ENCODE measurements at regions not wholly inside any gene's neighbourhood (a gene's known extent, or its start where the extent isn't known, plus 50 kb on each side); places are given as distances from the start of the nearest gene placed in this dataset.

DNA sequence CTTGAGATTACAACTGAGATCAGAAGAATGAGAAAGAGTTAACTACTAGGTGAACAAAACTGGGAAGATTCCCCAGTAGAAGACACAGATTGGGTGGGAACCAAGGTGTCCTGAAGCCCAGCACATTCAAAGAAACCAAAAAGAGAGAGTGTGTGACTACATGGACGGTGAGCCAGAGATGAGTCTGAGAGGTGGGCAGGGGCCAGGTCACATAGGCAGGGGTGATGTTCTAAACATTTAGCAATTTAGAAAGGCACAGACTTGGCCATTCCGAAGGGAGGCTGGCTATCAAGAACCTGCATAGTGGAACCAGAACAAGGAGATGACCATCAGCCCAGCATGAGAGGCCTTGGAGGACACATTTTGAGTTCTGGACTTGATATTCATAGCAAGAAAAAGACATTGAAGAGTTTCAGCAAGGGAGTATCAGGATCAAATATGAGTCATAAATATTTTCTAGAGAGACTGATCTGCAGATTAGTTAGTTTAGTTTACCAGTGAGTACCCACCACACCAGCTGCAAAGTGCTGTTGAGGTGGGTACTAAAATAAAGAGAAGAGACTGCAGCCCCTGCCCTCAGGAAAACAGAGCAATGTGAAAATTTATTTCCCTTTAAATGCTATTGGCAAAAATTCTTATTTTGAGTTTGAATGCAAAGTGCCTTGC is 340.5 kb upstream of the PRDM1 start:
- TF ChIP-seq EZH2phosphoT487 (IDR thresholded peaks at IDR 0.05; ENCODE audit: borderline replicate concordance, low read length), result no peak
- TF ChIP-seq, protein P1, sequence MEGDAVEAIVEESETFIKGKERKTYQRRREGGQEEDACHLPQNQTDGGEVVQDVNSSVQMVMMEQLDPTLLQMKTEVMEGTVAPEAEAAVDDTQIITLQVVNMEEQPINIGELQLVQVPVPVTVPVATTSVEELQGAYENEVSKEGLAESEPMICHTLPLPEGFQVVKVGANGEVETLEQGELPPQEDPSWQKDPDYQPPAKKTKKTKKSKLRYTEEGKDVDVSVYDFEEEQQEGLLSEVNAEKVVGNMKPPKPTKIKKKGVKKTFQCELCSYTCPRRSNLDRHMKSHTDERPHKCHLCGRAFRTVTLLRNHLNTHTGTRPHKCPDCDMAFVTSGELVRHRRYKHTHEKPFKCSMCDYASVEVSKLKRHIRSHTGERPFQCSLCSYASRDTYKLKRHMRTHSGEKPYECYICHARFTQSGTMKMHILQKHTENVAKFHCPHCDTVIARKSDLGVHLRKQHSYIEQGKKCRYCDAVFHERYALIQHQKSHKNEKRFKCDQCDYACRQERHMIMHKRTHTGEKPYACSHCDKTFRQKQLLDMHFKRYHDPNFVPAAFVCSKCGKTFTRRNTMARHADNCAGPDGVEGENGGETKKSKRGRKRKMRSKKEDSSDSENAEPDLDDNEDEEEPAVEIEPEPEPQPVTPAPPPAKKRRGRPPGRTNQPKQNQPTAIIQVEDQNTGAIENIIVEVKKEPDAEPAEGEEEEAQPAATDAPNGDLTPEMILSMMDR (IDR thresholded peaks at IDR 0.05; ENCODE audit: low read depth, low read length, poor library complexity, severe bottlenecking), result no peak
- Histone ChIP-seq H3K9me2 (replicated peaks; ENCODE audit: control insufficient read depth, low read length) (no peaks in the 10 kb centered on the region), H3K4me2 (ENCODE audit: low read length) (no peak overlapping the region), H3K4me3 (ENCODE audit: low read length) (no peak overlapping the region), H3K9me3 (ENCODE audit: control insufficient read depth, insufficient read depth, low read length) (no peaks in the 10 kb centered on the region), H3K36me3 (ENCODE audit: control insufficient read depth, low read length) (no peaks in the 10 kb centered on the region), H3K27ac (ENCODE audit: low read depth, low read length) (no peak overlapping the region), H3F3A (ENCODE audit: control insufficient read depth, insufficient read depth) (no peaks in the 10 kb centered on the region), H4K20me1 (ENCODE audit: control insufficient read depth, insufficient read depth, low read depth, low read length) (no peaks in the 10 kb centered on the region), H3K4me1 (ENCODE audit: control insufficient read depth, low read length) (no peaks in the 10 kb centered on the region), H3K79me2 (ENCODE audit: control insufficient read depth, low read length) (no peaks in the 10 kb centered on the region), H3K27me3 (ENCODE audit: control insufficient read depth, low read length) (peaks cover 4% of the 10 kb centered on the region; the same call in 1 of the 2 replicates)

DNA sequence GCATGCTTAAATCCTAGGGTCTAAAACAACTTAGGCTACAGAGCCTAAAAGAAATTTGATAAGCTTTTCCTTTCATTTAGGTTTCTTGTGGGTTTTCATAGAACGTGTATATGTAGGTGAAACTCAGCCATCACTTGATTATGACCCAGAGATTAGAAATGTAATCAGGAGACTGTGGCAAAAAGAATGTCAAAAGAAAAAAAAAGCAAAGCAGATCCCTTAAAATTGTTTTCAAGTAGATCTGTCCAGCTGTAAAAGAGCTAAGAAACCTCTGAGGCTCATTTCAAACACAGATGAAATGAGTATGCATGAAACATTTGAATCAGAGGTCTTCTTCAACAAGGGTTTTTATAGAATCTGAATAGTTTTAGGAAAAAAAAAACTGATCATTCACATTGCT is 341.3 kb upstream of the PRDM1 start:
- no peaks in the 10 kb centered on the region for H3K4me1 ChIP-seq (ENCODE audit: control insufficient read depth, low read length)
- no peaks in the 10 kb centered on the region for H3K9me3 ChIP-seq (ENCODE audit: control insufficient read depth, insufficient read depth, low read length)
- H4K20me1 ChIP-seq (ENCODE audit: control insufficient read depth, insufficient read depth, low read depth, low read length), result no peaks in the 10 kb centered on the region
- H3K9me2 ChIP-seq (replicated peaks; ENCODE audit: control insufficient read depth, low read length), result no peaks in the 10 kb centered on the region
- no peaks in the 10 kb centered on the region for H3K36me3 ChIP-seq (ENCODE audit: control insufficient read depth, low read length)
- H3K79me2 ChIP-seq (ENCODE audit: control insufficient read depth, low read length), result no peaks in the 10 kb centered on the region
- no peak overlapping the region for H3K4me2 ChIP-seq (ENCODE audit: low read length)
- peaks cover 4% of the 10 kb centered on the region; the same call in 1 of the 2 replicates for H3K27me3 ChIP-seq (ENCODE audit: control insufficient read depth, low read length)
- H3K4me3 ChIP-seq (ENCODE audit: low read length), result no peak overlapping the region
- H3K27ac ChIP-seq (ENCODE audit: low read depth, low read length), result no peak overlapping the region
- H3F3A ChIP-seq (ENCODE audit: control insufficient read depth, insufficient read depth), result no peaks in the 10 kb centered on the region
- TF ChIP-seq, protein P1 (IDR thresholded peaks at IDR 0.05; ENCODE audit: low read depth, low read length, poor library complexity, severe bottlenecking), result no peak
- no peak for TF ChIP-seq EZH2phosphoT487 (IDR thresholded peaks at IDR 0.05; ENCODE audit: borderline replicate concordance, low read length)

DNA sequence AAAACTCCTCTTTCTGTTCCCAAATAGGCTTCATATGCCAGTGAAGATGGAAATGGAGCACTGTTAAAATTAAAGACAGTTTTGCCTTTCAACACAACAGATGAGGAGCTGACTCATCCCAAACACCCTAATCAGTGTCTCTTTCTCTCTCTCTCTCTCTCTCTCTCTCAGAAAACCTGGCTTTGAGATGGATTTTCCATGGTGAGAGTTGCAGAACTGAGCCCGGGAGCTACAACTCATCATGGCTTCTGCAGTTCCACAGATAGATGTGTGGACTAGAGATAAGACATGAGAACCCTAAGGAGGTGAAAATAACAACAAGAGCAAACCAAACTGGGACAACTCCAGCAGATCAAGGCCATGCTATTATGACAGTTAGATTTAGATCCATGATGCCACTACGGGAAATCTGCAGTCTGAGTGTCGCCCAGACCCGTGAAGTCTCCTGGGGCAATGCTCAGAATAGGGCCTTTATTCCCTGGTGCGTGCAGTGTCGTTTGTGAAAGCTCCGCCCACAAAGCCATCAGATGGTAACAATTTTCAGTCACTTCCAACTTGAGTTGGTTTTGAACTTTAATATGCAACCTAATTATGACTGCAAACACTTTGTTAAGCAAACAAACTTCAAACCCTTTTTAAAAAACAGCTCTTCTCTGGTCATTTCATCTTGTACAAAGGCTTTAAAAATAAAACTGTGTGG is 338.2 kb upstream of the PREP start:
- TF ChIP-seq, protein P1 (IDR thresholded peaks at IDR 0.05; ENCODE audit: low read depth, low read length, poor library complexity, severe bottlenecking), result no peak
- no peak for TF ChIP-seq EZH2phosphoT487 (IDR thresholded peaks at IDR 0.05; ENCODE audit: borderline replicate concordance, low read length)
- Histone ChIP-seq H4K20me1 (ENCODE audit: control insufficient read depth, insufficient read depth, low read depth, low read length) (no peaks in the 10 kb centered on the region), H3K9me3 (ENCODE audit: control insufficient read depth, insufficient read depth, low read length) (no peaks in the 10 kb centered on the region), H3K27ac (ENCODE audit: low read depth, low read length) (no peak overlapping the region), H3K79me2 (ENCODE audit: control insufficient read depth, low read length) (no peaks in the 10 kb centered on the region), H3K4me1 (ENCODE audit: control insufficient read depth, low read length) (no peaks in the 10 kb centered on the region), H3K4me3 (ENCODE audit: low read length) (no peak overlapping the region), H3K27me3 (ENCODE audit: control insufficient read depth, low read length) (peaks cover 4% of the 10 kb centered on the region; the same call in 1 of the 2 replicates), H3F3A (ENCODE audit: control insufficient read depth, insufficient read depth) (no peaks in the 10 kb centered on the region), H3K36me3 (ENCODE audit: control insufficient read depth, low read length) (no peaks in the 10 kb centered on the region), H3K4me2 (ENCODE audit: low read length) (no peak overlapping the region), H3K9me2 (replicated peaks; ENCODE audit: control insufficient read depth, low read length) (no peaks in the 10 kb centered on the region)

All from DOHH2 (cell line).